ENCODE measurements at regions not wholly inside any gene's neighbourhood (a gene's known extent, or its start where the extent isn't known, plus 50 kb on each side); places are given as distances from the start of the nearest gene placed in this dataset.

DNA sequence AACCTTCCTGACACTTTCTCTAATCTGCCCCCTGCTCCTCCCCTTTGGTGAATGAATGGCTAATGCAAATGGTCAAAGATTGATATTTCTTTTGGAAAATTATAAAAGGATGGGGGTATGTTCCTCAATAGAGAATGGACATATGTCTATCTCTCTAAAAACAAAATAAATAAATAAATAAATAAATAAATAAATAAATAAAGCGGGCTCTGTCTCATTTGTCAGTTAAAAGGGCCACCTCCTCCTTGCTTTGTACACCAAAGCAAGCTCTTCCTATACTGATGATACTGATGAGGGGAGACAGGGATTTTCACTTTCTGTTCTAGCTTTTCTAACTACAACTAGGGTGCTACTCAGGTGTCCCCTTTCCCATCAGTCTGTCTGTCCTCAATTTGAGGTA is 135.5 kb upstream of the SPACA1 start:
- DNase-seq (ENCODE audit: extremely low read depth, low read depth) = no peak

DNA sequence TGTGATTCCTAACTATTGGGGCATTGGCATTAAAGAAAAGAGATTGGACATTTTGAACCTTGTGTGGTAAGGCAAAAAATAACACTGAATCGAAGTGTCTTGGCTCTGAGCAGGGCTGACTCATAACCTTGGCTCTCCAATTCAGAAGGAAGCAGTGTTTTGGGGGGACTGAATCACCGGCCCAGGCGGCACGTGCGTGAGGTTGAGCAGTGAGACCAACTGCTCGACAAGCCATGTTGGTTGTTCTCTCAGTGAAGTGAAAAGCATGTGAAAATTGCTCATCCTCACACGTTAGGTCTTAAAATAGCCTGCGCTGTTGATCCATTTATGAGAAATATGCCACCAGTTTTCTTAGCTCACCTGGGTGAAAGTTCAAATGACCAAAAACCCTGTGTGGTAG is 137.8 kb upstream of the SPACA1 start:
- DNase-seq (ENCODE audit: extremely low read depth, low read depth) = no peak

DNA sequence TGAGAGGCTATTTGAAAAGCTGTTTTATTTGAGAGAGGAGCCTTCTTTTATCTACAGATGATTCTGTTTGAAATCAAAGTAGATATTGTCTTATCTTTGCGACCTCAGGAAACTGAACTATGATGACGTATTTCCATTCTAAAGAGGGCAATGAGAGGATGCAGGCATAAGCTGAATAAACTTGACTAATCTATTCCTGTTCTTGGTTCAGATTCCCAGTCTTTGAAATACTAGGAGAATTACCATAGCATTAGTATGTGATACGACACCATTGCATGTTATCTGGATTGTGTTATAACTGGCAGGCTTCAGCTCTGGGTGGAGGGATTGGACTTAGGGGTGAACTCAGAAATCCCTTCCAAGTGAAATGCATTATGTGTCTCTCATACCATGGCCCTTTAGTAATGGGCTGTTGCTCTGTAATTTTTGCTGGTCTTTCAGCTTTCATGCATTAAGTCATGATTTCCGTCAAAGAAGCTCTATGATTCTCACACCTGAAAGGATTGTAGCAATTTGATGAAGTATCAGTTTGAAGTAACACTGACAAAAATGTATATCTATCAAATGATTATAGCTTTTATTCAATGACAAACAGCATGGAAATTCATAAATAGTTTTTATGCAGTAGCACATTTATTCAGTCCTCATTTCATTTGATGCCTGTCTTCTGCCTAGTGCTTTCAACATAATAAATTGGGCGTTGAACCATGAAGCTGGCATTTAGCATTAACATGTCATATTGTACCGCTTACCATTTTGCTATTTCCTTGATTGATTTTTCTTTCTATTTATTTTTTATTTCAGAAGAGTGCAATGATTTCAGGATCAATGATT is 138.4 kb upstream of the SPACA1 start:
- DNase-seq (ENCODE audit: extremely low read depth, low read depth) = no peak

DNA sequence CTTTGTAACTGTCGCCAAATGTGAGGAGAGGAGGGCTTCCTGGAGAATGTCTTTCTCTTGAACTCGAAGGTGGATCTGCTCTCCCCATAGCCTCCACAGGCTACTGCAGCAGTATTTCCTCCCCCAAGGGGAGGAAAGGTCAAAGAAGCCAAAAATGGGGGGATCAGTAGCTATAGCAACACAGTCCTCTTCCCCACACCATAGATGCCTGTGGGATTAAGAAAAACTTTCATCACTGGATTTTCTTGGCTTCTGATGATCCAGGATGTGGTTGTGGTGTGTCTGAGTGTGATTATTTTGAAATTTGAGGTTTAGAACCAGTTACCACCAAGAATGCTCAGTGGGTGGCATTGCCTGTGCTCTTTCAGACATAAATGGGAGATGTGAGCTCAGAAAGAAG is 140.1 kb upstream of the SPACA1 start:
- DNase-seq (ENCODE audit: extremely low read depth, low read depth) = no peak

DNA sequence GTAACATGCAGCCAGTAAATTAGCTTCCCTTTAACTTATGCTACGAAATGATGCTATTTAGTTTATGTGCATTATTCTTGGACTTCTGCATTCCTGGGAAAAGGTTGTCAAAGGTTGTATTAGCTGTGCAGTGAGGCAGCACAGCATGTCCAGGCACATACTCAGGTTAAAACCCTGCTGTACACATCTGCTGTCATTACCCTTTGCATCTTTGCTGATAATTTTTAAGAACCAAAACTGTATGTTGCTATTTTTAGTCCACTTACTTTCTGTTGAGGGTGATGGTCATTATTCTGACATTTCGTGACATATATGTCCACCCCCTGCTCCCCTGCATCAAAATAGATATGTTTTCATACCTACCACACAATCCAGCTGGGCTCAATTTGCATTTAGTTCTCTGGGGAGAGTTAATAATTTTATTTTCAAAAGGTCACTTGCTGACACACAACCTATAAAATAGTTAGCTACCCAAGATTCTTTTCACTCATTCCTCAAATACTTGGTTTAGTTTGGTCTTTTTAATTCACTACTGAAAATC is 142.5 kb upstream of the SPACA1 start:
- DNase-seq (ENCODE audit: extremely low read depth, low read depth) = no peak

DNA sequence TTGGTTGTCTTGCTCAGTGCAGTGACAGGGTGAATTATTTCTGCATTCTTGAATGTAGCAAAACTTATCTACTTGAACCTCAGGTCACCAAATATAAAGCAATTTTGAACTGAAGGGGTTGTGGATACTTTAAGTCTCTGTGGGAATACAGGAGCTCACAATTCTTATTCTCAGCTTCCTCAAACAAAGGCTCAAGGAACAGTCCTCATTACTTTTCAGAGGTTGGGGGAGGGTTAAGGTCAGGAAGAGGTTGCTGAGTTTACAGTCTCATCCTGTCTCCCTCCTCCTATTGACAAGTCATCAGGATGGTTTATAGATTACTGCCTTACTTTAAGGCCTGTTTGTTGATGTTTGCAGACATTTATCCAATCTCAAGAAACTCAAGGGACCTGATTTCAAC is 143.6 kb upstream of the SPACA1 start:
- no peak for DNase-seq (ENCODE audit: extremely low read depth, low read depth)

DNA sequence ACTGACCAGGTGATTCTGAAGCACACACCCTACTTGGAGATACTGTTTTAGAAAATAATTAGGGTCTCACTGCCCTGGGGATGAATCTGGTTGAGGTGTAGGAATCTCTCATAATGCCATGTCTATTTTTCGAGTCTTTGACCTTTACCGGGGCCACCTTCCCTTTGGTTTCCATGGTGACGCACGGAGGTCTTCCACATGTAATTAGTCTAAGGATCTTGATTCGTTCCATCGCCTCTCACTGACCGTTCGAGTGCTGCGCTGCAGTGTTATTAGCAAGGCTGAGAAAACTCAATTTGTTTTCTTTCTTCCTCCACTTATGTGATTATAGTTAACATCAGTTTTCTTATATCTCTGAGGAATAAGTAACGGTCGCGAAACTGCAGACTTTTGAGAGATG is 144.3 kb upstream of the SPACA1 start:
- DNase-seq (ENCODE audit: extremely low read depth, low read depth) = no peak

DNA sequence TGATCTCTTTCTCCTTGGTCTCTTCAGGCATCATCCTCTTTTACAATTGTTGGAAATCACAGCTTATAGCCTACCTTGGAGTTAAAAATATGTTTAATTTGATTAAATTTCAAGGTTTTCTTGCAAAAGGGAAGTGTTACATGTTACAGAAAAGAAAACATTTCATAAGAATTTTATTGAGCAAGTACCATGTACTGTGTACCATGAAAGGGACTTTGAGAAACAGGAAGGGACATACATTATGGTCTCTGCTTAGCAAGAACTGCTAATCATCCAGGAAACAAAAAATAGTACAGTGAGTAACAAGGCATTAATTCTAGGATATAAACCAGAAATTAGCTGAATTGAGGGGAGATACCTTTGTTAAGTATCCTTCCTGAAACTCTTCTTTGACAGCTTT is 145.3 kb upstream of the SPACA1 start:
- DNase-seq (ENCODE audit: extremely low read depth, low read depth) = no peak

DNA sequence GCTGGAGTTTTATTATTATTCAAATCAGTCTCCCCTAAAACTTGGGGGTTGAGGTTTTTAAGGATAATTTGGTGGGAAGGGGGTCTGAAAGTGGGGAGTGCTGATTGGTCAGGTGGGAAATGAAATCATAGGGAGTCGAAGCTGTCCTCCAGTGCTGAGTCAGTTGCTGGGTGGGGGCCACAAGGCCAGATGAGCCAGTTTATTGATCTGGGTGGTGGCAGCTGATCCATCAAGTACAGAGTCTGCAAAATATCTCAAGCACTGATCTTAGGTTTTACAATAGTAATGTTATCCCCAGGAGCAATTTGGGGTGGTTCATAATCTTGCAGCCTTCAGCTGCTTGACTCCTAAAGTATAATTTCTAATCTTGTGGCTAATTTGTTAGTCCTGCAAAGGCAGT is 146.0 kb upstream of the SPACA1 start:
- no peak for DNase-seq (ENCODE audit: extremely low read depth, low read depth)

DNA sequence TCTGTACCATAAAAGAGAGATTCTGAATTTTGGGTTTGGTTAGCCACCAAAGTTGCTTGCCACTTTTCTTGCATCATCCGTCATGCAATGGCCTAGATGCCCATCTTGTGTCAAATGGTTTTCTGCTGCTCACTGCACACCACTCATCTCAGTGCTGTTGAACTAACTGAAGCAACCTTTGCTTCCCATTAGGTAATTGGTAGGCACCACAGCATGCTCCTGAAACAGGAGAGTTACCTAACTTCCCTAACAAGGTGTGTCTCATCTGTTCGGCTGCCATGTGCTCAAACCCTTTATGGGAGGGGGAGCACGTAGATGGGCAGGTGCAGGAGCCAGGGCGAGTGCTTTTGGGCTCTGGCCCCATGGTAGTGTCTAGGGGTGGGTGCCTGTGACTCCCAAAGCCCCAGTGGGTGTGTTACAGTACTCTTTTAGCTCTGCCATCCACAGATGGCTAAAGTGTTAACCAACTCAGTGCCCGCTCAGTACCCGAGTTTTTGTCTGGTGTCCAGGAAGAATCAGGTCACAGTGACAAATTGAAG is 147.4 kb upstream of the SPACA1 start:
- no peak for DNase-seq (ENCODE audit: extremely low read depth, low read depth)

DNA sequence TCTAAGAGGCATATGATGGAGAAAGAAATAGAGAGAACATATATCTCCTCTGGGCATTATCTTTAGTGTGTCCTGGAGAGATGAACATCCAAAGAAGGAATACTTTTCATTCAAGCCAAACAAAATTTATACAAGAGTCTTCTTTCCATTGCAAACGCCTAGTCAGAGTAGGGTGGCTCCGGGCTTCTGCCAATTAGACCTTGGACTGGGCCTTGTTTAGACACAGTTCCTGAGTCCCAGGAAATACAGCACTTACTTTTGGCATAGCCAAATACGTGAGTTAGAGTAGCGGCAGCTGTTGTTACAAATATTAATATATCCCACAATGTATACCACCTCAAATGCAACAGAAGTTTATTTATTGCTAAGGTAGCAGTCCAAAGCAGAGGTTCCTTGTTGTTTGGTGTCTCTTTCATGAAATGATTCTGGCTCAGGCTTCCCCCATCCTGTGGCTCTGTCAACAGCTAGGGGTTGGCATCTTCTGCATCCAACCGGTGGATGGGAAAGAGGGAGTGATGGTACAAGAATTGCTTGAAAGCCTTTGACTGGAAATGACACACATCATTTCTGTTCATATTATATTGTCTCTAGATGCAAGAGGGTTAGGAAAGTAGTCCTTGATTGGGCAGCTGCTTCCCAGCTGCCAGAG is 148.0 kb upstream of the SPACA1 start:
- DNase-seq (ENCODE audit: extremely low read depth, low read depth) = no peak

DNA sequence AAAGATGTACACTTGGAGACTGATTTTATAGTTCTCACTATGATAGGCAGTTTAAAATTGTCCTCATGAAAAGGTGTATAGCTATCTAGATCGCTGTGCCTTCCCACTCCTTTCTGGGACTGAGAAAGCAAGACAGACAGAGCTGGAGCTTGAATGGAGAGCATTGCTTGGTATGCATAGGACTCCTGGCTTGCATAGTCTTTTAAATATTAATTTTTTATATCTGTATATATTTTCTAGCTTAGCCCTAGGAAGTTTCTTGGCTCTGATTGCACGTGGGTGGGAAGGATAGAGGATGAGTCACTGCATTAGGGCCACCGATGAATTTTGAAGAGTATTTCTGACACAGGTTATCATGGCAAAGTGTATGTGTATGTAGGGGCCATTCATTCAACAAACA is 150.0 kb upstream of the SPACA1 start:
- DNase-seq (ENCODE audit: extremely low read depth, low read depth) = no peak

DNA sequence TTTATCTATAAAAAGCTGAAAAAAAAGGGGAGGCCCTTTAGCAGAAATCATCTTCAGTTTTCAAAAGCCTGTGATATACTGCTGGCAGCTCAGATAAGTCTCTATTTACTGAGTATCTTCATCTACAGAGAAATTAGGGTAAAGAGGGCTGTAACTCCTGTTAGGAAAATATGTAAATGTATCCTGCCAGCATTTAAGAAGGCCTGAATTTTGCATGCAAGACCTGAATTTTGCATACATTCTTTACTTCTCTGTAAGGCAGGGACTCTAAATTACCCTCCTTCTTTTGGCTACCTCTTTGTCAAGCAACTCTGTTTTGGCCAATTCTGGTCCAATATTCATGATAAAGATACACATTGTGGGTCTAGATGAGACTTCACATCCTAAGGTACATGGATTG is 150.6 kb upstream of the SPACA1 start:
- no peak for DNase-seq (ENCODE audit: extremely low read depth, low read depth)

DNA sequence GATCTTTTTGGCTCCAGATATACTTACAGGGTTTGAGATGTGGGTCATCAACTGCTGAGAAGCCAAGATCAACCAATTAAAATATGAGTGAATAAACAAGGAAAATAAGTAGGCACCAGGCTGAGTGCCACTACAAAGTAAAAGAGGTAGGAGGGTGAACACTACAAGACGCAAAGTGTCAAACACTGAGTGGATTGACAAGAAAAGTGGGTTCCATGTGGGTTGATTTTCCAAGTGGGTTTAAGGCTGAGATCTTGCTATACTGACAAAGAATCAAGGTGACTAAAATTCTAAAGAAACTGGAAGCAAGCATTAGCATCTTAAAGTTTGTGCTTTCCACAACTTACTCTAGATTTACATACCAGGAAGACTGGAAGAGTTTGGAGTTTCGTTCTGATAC is 160.4 kb upstream of the SPACA1 start:
- no peak for DNase-seq (ENCODE audit: extremely low read depth, low read depth)

DNA sequence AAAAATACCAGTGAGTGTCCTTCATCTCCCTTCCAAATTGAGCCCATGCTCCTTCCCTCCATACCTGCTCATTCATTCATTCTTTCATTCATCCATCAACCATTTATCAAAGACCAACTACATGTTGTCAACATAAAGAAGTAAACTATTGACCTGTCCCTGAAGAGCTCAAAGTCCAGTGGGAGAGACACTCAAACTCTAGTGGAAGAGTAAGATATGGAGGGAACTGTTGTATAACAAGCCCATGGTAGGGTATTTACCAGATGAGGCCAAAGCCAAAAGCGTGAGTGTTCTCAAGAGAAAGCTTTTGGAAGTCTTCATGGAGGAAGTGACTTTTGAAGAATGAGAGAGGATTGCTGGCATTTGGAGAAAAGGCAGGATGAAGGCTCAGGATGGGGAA is 163.4 kb upstream of the SPACA1 start:
- DNase-seq (ENCODE audit: extremely low read depth, low read depth) = no peak

DNA sequence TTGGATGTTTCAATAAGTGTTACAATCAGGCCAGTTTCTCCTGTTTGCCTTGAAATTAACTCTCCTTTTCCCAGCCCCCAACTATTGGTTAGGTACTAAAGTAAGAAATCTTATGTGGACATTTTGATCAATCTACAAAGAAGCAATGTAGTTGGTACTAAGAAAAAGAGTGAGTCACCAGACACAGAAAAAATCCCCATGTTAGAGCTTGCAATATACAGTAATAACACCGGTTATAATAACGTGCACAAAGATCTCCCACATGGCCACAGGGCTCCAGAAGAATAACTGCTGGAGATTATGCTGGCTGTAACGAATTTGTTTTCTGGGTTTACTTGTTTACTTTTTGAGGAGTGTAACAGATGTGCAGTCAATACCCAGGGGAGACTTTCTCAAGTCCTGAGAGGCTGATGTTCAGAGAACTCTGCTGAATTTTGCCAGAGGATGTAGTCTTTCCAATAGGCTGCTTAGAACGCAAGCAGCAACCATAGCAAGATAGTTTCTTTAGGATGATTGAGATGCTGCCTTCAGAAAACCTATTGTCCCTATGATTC is 166.2 kb upstream of the SPACA1 start:
- no peak for DNase-seq (ENCODE audit: extremely low read depth, low read depth)

DNA sequence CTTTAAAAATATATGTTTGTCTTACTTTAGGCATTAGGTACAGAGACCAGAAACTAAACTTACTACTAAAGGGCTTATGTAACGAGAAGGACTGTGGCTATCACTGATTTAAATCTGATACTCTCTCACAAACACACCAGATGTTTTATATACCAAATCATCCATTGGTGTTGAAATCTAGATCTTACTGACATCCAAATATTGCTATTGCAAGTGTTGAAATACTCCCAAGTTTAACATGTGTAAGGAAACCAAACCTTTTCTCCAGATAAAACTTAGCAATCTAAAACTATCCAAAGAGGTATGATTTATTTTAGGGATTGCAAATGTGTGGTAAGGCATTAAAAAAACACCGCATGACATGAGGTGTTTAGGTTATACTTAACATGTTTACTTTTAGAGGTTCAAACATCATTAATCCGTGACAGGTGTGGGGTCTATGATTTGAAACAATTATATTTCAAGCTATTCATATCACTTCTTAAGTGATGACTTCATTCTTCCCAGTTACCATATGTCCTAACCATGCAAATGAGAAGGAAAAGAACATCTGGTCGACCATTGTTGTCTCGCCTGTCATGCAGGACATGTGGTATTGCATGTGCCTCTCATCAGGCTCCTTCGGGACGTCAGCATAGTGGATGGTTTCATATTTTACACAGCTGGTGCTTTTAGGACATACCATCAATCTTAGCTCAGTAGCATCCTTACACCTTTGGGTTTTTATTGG is 168.3 kb upstream of the SPACA1 start:
- DNase-seq (ENCODE audit: extremely low read depth, low read depth) = no peak

DNA sequence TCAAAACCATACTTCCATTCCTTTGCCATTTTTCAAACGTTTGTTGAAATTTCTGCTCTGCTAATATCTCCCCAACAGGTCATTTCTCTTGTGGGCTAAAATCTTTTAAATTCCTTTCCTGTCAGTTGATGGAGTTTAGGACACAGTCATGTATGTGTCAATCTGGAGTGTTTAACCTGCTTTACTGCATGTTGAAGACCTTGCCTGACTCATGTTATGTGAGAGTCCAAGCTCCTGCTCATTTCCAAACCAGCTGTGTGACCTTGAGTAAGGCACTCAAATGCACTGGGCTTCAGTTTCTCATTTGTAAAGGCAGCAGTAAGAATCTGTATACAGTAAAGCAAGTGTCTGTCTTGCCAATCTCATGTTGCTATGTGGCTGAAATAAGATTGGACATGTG is 171.9 kb upstream of the SPACA1 start:
- no peak for DNase-seq (ENCODE audit: extremely low read depth, low read depth)

DNA sequence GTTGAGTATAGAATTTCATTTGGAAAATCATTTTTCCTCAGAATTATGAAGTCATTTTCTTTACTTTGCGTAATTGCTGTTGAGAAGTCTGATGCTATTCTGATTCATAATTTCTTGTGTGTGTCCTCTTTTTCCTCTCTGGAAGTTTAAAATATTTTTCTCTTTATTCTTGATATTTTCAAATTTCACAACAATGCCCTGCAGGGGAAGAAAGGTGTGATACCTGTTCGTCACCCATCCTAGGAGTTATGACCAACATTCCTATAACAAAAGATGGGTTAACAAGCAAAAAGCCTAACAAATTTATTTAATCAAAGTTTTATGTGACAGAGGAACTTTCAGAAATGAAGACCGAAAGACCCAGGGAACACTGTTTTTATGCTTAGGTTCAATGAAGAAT is 171.5 kb upstream of the AKIRIN2 start:
- DNase-seq (ENCODE audit: extremely low read depth, low read depth) = no peak

DNA sequence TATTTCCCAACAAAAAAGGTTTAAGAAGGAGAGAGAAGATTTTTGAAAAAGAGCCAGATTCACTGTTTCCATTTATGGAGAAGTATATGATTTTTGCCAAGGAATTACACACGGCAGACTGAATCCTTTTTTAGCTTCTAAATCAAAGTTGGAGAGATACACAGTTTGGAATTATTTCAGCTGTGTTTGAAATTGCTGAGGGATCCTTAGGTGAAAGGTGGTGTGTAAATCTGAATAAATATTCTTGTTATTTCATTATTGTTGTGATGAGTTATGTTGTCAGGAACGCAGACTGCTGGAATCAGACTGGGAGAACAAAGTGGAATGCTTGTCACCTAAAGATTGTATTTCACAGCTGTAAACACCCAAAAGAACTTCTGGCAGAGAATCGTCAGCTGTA is 168.5 kb upstream of the AKIRIN2 start:
- no peak for DNase-seq (ENCODE audit: extremely low read depth, low read depth)

Measured in NCI-H460 (cell line).